ENCODE measurements at regions not wholly inside any gene's neighbourhood (a gene's known extent, or its start where the extent isn't known, plus 50 kb on each side); places are given as distances from the start of the nearest gene placed in this dataset.
"Not testable (repeated sequence)": the region's sequence is repeated elsewhere in the genome, so short reads cannot be mapped to it uniquely, and the experiment has no call there.

- not testable (repeated sequence) for H3K4me3 ChIP-seq (ENCODE audit: low read depth, low read length); H3K9me3 ChIP-seq (ENCODE audit: severe bottlenecking); H3K36me3 ChIP-seq; H3K27ac ChIP-seq
- DNase-seq: peak; percentile 21
- 0 out of 2 replicates have a peak, but pooled peaks have one; percentile 17 for TF ChIP-seq CTCF (IDR thresholded peaks at IDR 0.05; ENCODE audit: low read depth, low read length)
- peaks cover 21% of the 10 kb centered on the region for H3K27me3 ChIP-seq (ENCODE audit: insufficient read depth, low read depth, severe bottlenecking)
These were observed 1135.2 kb downstream of the TMEM121 start for GRCh38 chr14:106661561-106661960.

- peaks cover 15% of the 10 kb centered on the region for H3K27me3 ChIP-seq (ENCODE audit: insufficient read depth, low read depth, severe bottlenecking)
- no peak overlapping the region for H3K27ac ChIP-seq
- no peak overlapping the region for H3K4me3 ChIP-seq (ENCODE audit: low read depth, low read length)
- TF ChIP-seq CTCF (IDR thresholded peaks at IDR 0.05; ENCODE audit: low read depth, low read length): no peak
- peaks cover 7% of the 10 kb centered on the region for H3K9me3 ChIP-seq (ENCODE audit: severe bottlenecking)
- H3K36me3 ChIP-seq: no peaks in the 10 kb centered on the region
- no peak for DNase-seq
These were observed 1136.7 kb downstream of the TMEM121 start for GRCh38 chr14:106662936-106663550.

- H3K36me3 ChIP-seq; H3K9me3 ChIP-seq (ENCODE audit: severe bottlenecking); H3K27ac ChIP-seq; H3K4me3 ChIP-seq (ENCODE audit: low read depth, low read length): not testable (repeated sequence)
- TF ChIP-seq CTCF (IDR thresholded peaks at IDR 0.05; ENCODE audit: low read depth, low read length): peak; percentile 52
- DNase-seq: peak; percentile 39
- peaks cover 12% of the 10 kb centered on the region for H3K27me3 ChIP-seq (ENCODE audit: insufficient read depth, low read depth, severe bottlenecking)
These were observed 1137.5 kb downstream of the TMEM121 start for GRCh38 chr14:106663805-106664410.

GRCh38 chr14:106665814-106666213 is 1139.4 kb downstream of the TMEM121 start:
- peaks cover 22% of the 10 kb centered on the region for H3K27me3 ChIP-seq (ENCODE audit: insufficient read depth, low read depth, severe bottlenecking)
- no peak overlapping the region for H3K4me3 ChIP-seq (ENCODE audit: low read depth, low read length)
- H3K9me3 ChIP-seq (ENCODE audit: severe bottlenecking): peaks cover 7% of the 10 kb centered on the region
- DNase-seq: no peak
- H3K27ac ChIP-seq: no peak overlapping the region
- H3K36me3 ChIP-seq: no peaks in the 10 kb centered on the region
- TF ChIP-seq CTCF (IDR thresholded peaks at IDR 0.05; ENCODE audit: low read depth, low read length): no peak

- Histone ChIP-seq H3K4me3 (ENCODE audit: low read depth, low read length) (no peak overlapping the region), H3K36me3 (no peaks in the 10 kb centered on the region), H3K27me3 (ENCODE audit: insufficient read depth, low read depth, severe bottlenecking) (peaks cover 27% of the 10 kb centered on the region), H3K27ac (no peak overlapping the region), H3K9me3 (ENCODE audit: severe bottlenecking) (peaks cover 7% of the 10 kb centered on the region)
- no peak for DNase-seq
- no peak for TF ChIP-seq CTCF (IDR thresholded peaks at IDR 0.05; ENCODE audit: low read depth, low read length)
These were observed 1140.0 kb downstream of the TMEM121 start for GRCh38 chr14:106666341-106666740.

- Histone ChIP-seq H3K36me3 (no peaks in the 10 kb centered on the region), H3K9me3 (ENCODE audit: severe bottlenecking) (no peaks in the 10 kb centered on the region), H3K4me3 (ENCODE audit: low read depth, low read length) (no peak overlapping the region), H3K27ac (no peak overlapping the region), H3K27me3 (ENCODE audit: insufficient read depth, low read depth, severe bottlenecking) (peaks cover 35% of the 10 kb centered on the region)
- TF ChIP-seq CTCF (IDR thresholded peaks at IDR 0.05; ENCODE audit: low read depth, low read length): no peak
- DNase-seq: no peak
These were observed 1143.6 kb downstream of the TMEM121 start for GRCh38 chr14:106670011-106670410.

- peaks cover 32% of the 10 kb centered on the region for H3K27me3 ChIP-seq (ENCODE audit: insufficient read depth, low read depth, severe bottlenecking)
- H3K4me3 ChIP-seq (ENCODE audit: low read depth, low read length); H3K9me3 ChIP-seq (ENCODE audit: severe bottlenecking); DNase-seq; H3K27ac ChIP-seq; H3K36me3 ChIP-seq: not testable (repeated sequence)
These were observed 1147.7 kb downstream of the TMEM121 start for GRCh38 chr14:106674093-106674492.
